Endothelial cell of umbilical vein (primary cell): ENCODE measurements at regions not wholly inside any gene's neighbourhood (a gene's known extent, or its start where the extent isn't known, plus 50 kb on each side); places are given as distances from the start of the nearest gene placed in this dataset.

Source experiments
- POLR2A ChIP-seq: IDR thresholded peaks from 2 replicates; pipeline ENCODE4 v1.6.1; 2012; ENCODE audit warnings: low read depth, mild to moderate bottlenecking, control low read depth, low read length
- POLR2AphosphoS5 ChIP-seq: IDR thresholded peaks from 2 replicates; pipeline ENCODE4 v1.6.1; 2012; ENCODE audit warnings: low read depth, mild to moderate bottlenecking, control low read depth, low read length, moderate library complexity; ENCODE audit not compliant: insufficient read depth
- TF ChIP-seq, protein P1 (sequence below), 2 donors: IDR thresholded peaks; 1 replicate in 1 of 2; 2 replicates in 1 of 2; pipeline ENCODE4 v1.5.1; 2011; ENCODE audit warnings: low read length in 2 of 2, mild to moderate bottlenecking in 2 of 2, moderate library complexity in 2 of 2, control low read depth in 1 of 2, inconsistent platforms in 1 of 2, low read depth in 1 of 2; ENCODE audit not compliant: insufficient read depth in 1 of 2; ENCODE audit errors: extremely low read depth in 1 of 2
- TF ChIP-seq, protein P2 (sequence below): IDR thresholded peaks from 2 replicates; pipeline ENCODE4 v1.6.1; 2011; ENCODE audit not compliant: insufficient read depth, insufficient read length

DNA sequence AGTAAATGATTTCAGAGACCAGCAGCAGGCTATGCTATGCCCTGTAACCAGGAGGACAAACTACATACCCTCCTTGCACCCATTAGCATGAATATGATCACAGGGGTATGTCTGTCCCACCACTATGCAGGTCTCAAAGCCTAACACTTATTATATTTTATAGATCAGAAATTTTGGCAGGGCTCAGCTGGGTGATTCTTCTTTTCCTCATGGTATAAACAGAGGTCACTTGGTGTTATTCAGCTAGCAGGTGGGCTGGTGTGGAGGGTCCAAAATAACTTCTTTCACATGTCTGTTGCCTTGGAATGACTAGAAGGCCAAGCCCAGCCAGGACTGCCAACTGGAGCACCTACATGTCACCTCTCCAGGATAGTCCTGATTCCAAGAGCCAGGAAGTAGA lies 252.9 kb downstream of the ARHGAP12 start:
- TF ChIP-seq, protein P1, sequence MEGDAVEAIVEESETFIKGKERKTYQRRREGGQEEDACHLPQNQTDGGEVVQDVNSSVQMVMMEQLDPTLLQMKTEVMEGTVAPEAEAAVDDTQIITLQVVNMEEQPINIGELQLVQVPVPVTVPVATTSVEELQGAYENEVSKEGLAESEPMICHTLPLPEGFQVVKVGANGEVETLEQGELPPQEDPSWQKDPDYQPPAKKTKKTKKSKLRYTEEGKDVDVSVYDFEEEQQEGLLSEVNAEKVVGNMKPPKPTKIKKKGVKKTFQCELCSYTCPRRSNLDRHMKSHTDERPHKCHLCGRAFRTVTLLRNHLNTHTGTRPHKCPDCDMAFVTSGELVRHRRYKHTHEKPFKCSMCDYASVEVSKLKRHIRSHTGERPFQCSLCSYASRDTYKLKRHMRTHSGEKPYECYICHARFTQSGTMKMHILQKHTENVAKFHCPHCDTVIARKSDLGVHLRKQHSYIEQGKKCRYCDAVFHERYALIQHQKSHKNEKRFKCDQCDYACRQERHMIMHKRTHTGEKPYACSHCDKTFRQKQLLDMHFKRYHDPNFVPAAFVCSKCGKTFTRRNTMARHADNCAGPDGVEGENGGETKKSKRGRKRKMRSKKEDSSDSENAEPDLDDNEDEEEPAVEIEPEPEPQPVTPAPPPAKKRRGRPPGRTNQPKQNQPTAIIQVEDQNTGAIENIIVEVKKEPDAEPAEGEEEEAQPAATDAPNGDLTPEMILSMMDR (IDR thresholded peaks at IDR 0.05; ENCODE audit: extremely low read depth in 1 of 2, insufficient read depth in 1 of 2, low read depth in 1 of 2, low read length in 2 of 2): no peak
- TF ChIP-seq POLR2AphosphoS5 (no peak), POLR2A (no peak)
- TF ChIP-seq, protein P2, sequence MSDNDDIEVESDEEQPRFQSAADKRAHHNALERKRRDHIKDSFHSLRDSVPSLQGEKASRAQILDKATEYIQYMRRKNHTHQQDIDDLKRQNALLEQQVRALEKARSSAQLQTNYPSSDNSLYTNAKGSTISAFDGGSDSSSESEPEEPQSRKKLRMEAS: no peak
